Activated CD8-positive, alpha-beta T cell treated with anti-CD3 and anti-CD28 coated beads for 36 hours (primary cell): ENCODE measurements at regions not wholly inside any gene's neighbourhood (a gene's known extent, or its start where the extent isn't known, plus 50 kb on each side); places are given as distances from the start of the nearest gene placed in this dataset.

Source experiments
- ATAC-seq: fragments of 200-7000 bp; cut with Tn5 transposase; one replicate; pipeline ENCODE4 v1.10.0; 2021; ENCODE audit warnings: mild to moderate bottlenecking, moderate library complexity
- CTCF ChIA-PET: fragments of 350-600 bp; sonication (Branson Sonifier 250); formaldehyde crosslinking; loops from one replicate; lab custom pipeline; 2021; ENCODE audit warnings: antibody characterized with exemption; lab: Charles Lee
- POLR2A ChIA-PET: fragments of 350-600 bp; sonication (Branson Sonifier 250); formaldehyde crosslinking; loops from one replicate; lab custom pipeline; 2021; ENCODE audit warnings: antibody characterized with exemption; lab: Charles Lee
- DNase-seq: peaks from one replicate; pipeline ENCODE4 v3.0.0-alpha.2; 2020
- H3K27ac Mint-ChIP-seq: one replicate; pipeline ENCODE4 v1.8.0; 2021; ENCODE audit warnings: mild to moderate bottlenecking, mixed read lengths
- H3K27me3 Mint-ChIP-seq: one replicate; pipeline ENCODE4 v1.8.0; 2021; ENCODE audit warnings: mixed read lengths
- H3K36me3 Mint-ChIP-seq: one replicate; pipeline ENCODE4 v1.8.0; 2021; ENCODE audit warnings: low read depth, mixed read lengths
- H3K4me1 Mint-ChIP-seq: one replicate; pipeline ENCODE4 v1.8.0; 2021; ENCODE audit warnings: low read depth, mixed read lengths
- H3K4me3 Mint-ChIP-seq: one replicate; pipeline ENCODE4 v1.8.0; 2021; ENCODE audit warnings: mild to moderate bottlenecking, moderate library complexity, mixed read lengths
- H3K9me3 Mint-ChIP-seq: one replicate; pipeline ENCODE4 v1.8.0; 2021; ENCODE audit warnings: mixed read lengths
- CTCF ChIP-seq: fragments of 200-600 bp; IDR thresholded peaks from one replicate; pipeline ENCODE4 v1.8.0; 2022; ENCODE audit warnings: antibody characterized with exemption, mild to moderate bottlenecking
- intact Hi-C: fragments of 100-400 bp; cut with micrococcal nuclease; formaldehyde crosslinking; loops from one replicate; pipeline ENCODE4 v1.10.0; 2022

GRCh38 chr10:74760086-74760979, 66.1 kb upstream of the KAT6B start:
- POLR2A ChIA-PET, result no interaction called here
- Mint-ChIP-seq H3K36me3 (no peaks in the 10 kb centered on the region), H3K9me3 (no peaks in the 10 kb centered on the region)

GRCh38 chr10:74763934-74764591, 62.3 kb upstream of the KAT6B start:
- DNase-seq, result no peak
- no peaks in the 10 kb centered on the region for H3K9me3 Mint-ChIP-seq
- TF ChIP-seq CTCF, result no peak
- no peak for ATAC-seq
- H3K4me3 Mint-ChIP-seq, result no peak overlapping the region
- H3K4me1 Mint-ChIP-seq, result no peaks in the 10 kb centered on the region
- intact Hi-C loops, result no loop called here
- ChIA-PET POLR2A (no interaction called here), CTCF (no interaction called here)
- no peaks in the 10 kb centered on the region for H3K27me3 Mint-ChIP-seq
- H3K36me3 Mint-ChIP-seq, result no peaks in the 10 kb centered on the region
- H3K27ac Mint-ChIP-seq, result no peak overlapping the region

More at GRCh38 chr10:74760086-74760979, 66.1 kb upstream of the KAT6B start:
- Mint-ChIP-seq H3K27me3 (no peaks in the 10 kb centered on the region), H3K4me1 (no peaks in the 10 kb centered on the region), H3K4me3 (no peak overlapping the region), H3K27ac (no peak overlapping the region)
- DNase-seq (no peak), ATAC-seq (no peak)
- no peak for TF ChIP-seq CTCF
- intact Hi-C loops, result no loop called here
- CTCF ChIA-PET, result interaction anchor here (0.8 kb wide), 1 partner anchor 20 kb away, joined by 4 read pairs; no protein-coding TSS in a partner anchor

GRCh38 chr10:74765465-74765975, 60.9 kb upstream of the KAT6B start:
- Mint-ChIP-seq H3K9me3 (no peaks in the 10 kb centered on the region), H3K4me1 (no peaks in the 10 kb centered on the region), H3K27me3 (no peaks in the 10 kb centered on the region), H3K27ac (no peak overlapping the region), H3K4me3 (no peak overlapping the region), H3K36me3 (no peaks in the 10 kb centered on the region)
- intact Hi-C loops, result no loop called here
- CTCF ChIA-PET, result no interaction called here
- no peak for ATAC-seq
- no peak for DNase-seq
- TF ChIP-seq CTCF, result no peak
- POLR2A ChIA-PET, result no interaction called here

GRCh38 chr10:74766501-74766900, 59.9 kb upstream of the KAT6B start:
- no peak overlapping the region for H3K4me3 Mint-ChIP-seq
- ChIA-PET POLR2A (interaction anchor here (0.7 kb wide), 1 partner anchor 172 kb away, joined by 3 read pairs; no protein-coding TSS in a partner anchor), CTCF (no interaction called here)
- H3K36me3 Mint-ChIP-seq, result no peaks in the 10 kb centered on the region
- no peaks in the 10 kb centered on the region for H3K4me1 Mint-ChIP-seq
- no peaks in the 10 kb centered on the region for H3K9me3 Mint-ChIP-seq
- no peak for TF ChIP-seq CTCF
- no peak for DNase-seq
- H3K27me3 Mint-ChIP-seq, result no peaks in the 10 kb centered on the region
- no peak overlapping the region for H3K27ac Mint-ChIP-seq
- ATAC-seq, result no peak
- intact Hi-C loops, result no loop called here

GRCh38 chr10:74770400-74770799, 56.0 kb upstream of the KAT6B start:
- TF ChIP-seq CTCF, result no peak
- H3K4me3 Mint-ChIP-seq, result no peak overlapping the region
- DNase-seq (peak; percentile 9), ATAC-seq (no peak)
- H3K9me3 Mint-ChIP-seq, result peaks cover 3% of the 10 kb centered on the region
- no peaks in the 10 kb centered on the region for H3K4me1 Mint-ChIP-seq
- no peaks in the 10 kb centered on the region for H3K36me3 Mint-ChIP-seq
- intact Hi-C loops, result no loop called here
- H3K27ac Mint-ChIP-seq, result no peak overlapping the region
- CTCF ChIA-PET, result no interaction called here
- H3K27me3 Mint-ChIP-seq, result no peaks in the 10 kb centered on the region
- POLR2A ChIA-PET, result no interaction called here
